Chondrocyte (in vitro differentiated cells): ENCODE measurements at regions not wholly inside any gene's neighbourhood (a gene's known extent, or its start where the extent isn't known, plus 50 kb on each side); places are given as distances from the start of the nearest gene placed in this dataset.

Experiments used
- DNase-seq: peaks from one replicate; pipeline ENCODE4 v3.0.0; 2021; ENCODE audit warnings: mixed read lengths, low spot score
- H3K27ac Mint-ChIP-seq: one replicate; pipeline ENCODE4 v1.8.0; 2021; ENCODE audit warnings: mild to moderate bottlenecking, moderate library complexity, mixed read lengths; ENCODE audit not compliant: unreplicated experiment
- H3K27me3 Mint-ChIP-seq: 2 replicates; pipeline ENCODE4 v1.8.0; 2021; ENCODE audit warnings: low read depth, mixed read lengths
- H3K36me3 Mint-ChIP-seq: 2 replicates; pipeline ENCODE4 v1.8.0; 2021; ENCODE audit warnings: low read depth, mixed read lengths
- H3K4me1 Mint-ChIP-seq: 2 replicates; pipeline ENCODE4 v1.8.0; 2021; ENCODE audit warnings: low read depth, mild to moderate bottlenecking, mixed read lengths
- H3K4me3 Mint-ChIP-seq: one replicate; pipeline ENCODE4 v1.8.0; 2021; ENCODE audit warnings: mild to moderate bottlenecking, moderate library complexity, mixed read lengths; ENCODE audit not compliant: unreplicated experiment
- H3K9me3 Mint-ChIP-seq: 2 replicates; pipeline ENCODE4 v1.8.0; 2021; ENCODE audit warnings: low read depth, mixed read lengths
- TF ChIP-seq, protein P1 (sequence below): fragments of 200-600 bp; sonication (generic); IDR thresholded peaks from 2 replicates; pipeline ENCODE4 v1.5.0; 2021; ENCODE audit warnings: antibody characterized with exemption, mild to moderate bottlenecking, moderate library complexity

GRCh38 chr1:198889101-198889500, 250.3 kb downstream of the PTPRC start:
- Mint-ChIP-seq H3K36me3 (peaks cover 9% of the 10 kb centered on the region), H3K4me1 (peaks cover 84% of the 10 kb centered on the region), H3K27ac (peak overlapping the region; percentile 80), H3K9me3 (no peaks in the 10 kb centered on the region), H3K4me3 (no peak overlapping the region), H3K27me3 (no peaks in the 10 kb centered on the region)
- no peak for DNase-seq
- TF ChIP-seq, protein P1, sequence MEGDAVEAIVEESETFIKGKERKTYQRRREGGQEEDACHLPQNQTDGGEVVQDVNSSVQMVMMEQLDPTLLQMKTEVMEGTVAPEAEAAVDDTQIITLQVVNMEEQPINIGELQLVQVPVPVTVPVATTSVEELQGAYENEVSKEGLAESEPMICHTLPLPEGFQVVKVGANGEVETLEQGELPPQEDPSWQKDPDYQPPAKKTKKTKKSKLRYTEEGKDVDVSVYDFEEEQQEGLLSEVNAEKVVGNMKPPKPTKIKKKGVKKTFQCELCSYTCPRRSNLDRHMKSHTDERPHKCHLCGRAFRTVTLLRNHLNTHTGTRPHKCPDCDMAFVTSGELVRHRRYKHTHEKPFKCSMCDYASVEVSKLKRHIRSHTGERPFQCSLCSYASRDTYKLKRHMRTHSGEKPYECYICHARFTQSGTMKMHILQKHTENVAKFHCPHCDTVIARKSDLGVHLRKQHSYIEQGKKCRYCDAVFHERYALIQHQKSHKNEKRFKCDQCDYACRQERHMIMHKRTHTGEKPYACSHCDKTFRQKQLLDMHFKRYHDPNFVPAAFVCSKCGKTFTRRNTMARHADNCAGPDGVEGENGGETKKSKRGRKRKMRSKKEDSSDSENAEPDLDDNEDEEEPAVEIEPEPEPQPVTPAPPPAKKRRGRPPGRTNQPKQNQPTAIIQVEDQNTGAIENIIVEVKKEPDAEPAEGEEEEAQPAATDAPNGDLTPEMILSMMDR, result no peak

DNA sequence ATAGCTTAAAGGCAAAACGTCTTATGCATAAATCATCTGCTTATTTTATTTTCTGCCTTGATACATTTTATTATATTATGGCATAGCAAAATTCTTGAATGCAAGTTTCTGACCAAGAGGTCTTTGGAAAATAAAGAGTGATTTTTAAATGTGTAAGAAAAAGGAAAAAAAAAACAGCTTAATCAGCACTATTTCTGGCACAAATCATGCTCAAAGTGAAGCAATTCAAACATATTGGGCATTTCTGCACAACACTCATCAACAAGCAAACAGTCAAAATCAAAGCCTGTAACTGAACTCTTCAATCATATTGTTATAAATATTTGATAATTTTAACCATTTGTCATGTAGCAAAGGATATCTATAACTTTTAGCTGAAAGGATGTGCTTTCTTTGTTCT, 250.9 kb downstream of the PTPRC start:
- Mint-ChIP-seq H3K9me3 (no peaks in the 10 kb centered on the region), H3K36me3 (peaks cover 10% of the 10 kb centered on the region), H3K27me3 (no peaks in the 10 kb centered on the region), H3K4me3 (no peak overlapping the region), H3K4me1 (peaks cover 87% of the 10 kb centered on the region), H3K27ac (peak overlapping the region; percentile 80)
- TF ChIP-seq, protein P1, result no peak
- no peak for DNase-seq

GRCh38 chr1:198890214-198890930, 251.5 kb downstream of the PTPRC start:
- H3K27me3 Mint-ChIP-seq, result no peaks in the 10 kb centered on the region
- no peaks in the 10 kb centered on the region for H3K9me3 Mint-ChIP-seq
- H3K4me1 Mint-ChIP-seq, result peaks cover 85% of the 10 kb centered on the region
- no peak overlapping the region for H3K4me3 Mint-ChIP-seq
- TF ChIP-seq, protein P1, result no peak
- DNase-seq, result no peak
- peaks cover 10% of the 10 kb centered on the region for H3K36me3 Mint-ChIP-seq
- H3K27ac Mint-ChIP-seq, result peak overlapping the region; percentile 80

GRCh38 chr1:198892065-198892464, 253.2 kb downstream of the PTPRC start:
- DNase-seq, result no peak
- Mint-ChIP-seq H3K9me3 (no peaks in the 10 kb centered on the region), H3K4me3 (no peak overlapping the region), H3K27me3 (no peaks in the 10 kb centered on the region), H3K27ac (peak overlapping the region; percentile 90), H3K4me1 (peaks cover 79% of the 10 kb centered on the region), H3K36me3 (peaks cover 18% of the 10 kb centered on the region)
- TF ChIP-seq, protein P1, result no peak

DNA sequence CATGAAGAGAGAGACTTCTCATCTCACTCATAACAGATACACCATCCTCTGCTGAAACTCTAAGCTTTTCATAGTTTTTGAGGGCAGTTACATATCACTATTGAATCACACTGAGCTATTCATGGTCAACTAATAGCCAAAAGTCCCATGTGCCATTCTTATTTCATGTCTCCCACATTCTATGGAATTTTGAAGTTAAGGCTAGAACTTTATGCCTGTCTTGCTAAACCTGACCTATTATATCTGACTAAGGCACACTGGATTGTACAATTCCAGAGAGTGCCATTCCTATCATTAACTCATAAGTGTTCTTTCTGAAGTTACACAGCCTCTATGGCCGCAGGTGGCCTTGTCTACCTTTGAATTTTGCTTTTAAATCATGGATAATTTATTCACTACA, 254.3 kb downstream of the PTPRC start:
- no peaks in the 10 kb centered on the region for H3K27me3 Mint-ChIP-seq
- H3K9me3 Mint-ChIP-seq, result no peaks in the 10 kb centered on the region
- peaks cover 68% of the 10 kb centered on the region for H3K4me1 Mint-ChIP-seq
- DNase-seq, result no peak
- H3K27ac Mint-ChIP-seq, result peak overlapping the region; percentile 75
- peaks cover 20% of the 10 kb centered on the region for H3K36me3 Mint-ChIP-seq
- no peak overlapping the region for H3K4me3 Mint-ChIP-seq
- TF ChIP-seq, protein P1, result no peak
